GM18907 (cell line): ENCODE measurements at regions not wholly inside any gene's neighbourhood (a gene's known extent, or its start where the extent isn't known, plus 50 kb on each side); places are given as distances from the start of the nearest gene placed in this dataset.

Experiments used
- ATAC-seq: cut with Tn5 transposase; IDR thresholded peaks from one replicate; pipeline ENCODE4 v1.9.1; 2021; ENCODE audit warnings: mild to moderate bottlenecking, moderate library complexity; ENCODE audit not compliant: unreplicated experiment

- no peak for ATAC-seq
Observed at GRCh38 chr7:25358926-25359325, 130.6 kb upstream of the NPVF start.

GRCh38 chr7:25359471-25360059 is 131.3 kb upstream of the NPVF start:
- no peak for ATAC-seq

GRCh38 chr7:25360451-25360850 is 132.2 kb upstream of the NPVF start:
- no peak for ATAC-seq

GRCh38 chr7:25361387-25361786 is 133.1 kb upstream of the NPVF start:
- no peak for ATAC-seq

GRCh38 chr7:25361863-25362262 is 133.6 kb upstream of the NPVF start:
- ATAC-seq = no peak

- ATAC-seq = no peak
Observed at GRCh38 chr7:25368599-25369201, 140.4 kb upstream of the NPVF start.

GRCh38 chr7:25369786-25370185 is 141.5 kb upstream of the NPVF start:
- ATAC-seq = no peak

GRCh38 chr7:25371972-25372371 is 143.7 kb upstream of the NPVF start:
- ATAC-seq = no peak

GRCh38 chr7:25375805-25376600 is 147.7 kb upstream of the NPVF start:
- no peak for ATAC-seq

- ATAC-seq = no peak
Observed at GRCh38 chr7:25379351-25380300, 151.3 kb upstream of the NPVF start.

GRCh38 chr7:25381818-25382589 is 153.7 kb upstream of the NPVF start:
- ATAC-seq = no peak

- ATAC-seq = no peak
Observed at GRCh38 chr7:25382869-25383268, 154.6 kb upstream of the NPVF start.

- no peak for ATAC-seq
Observed at GRCh38 chr7:25383402-25383801, 155.1 kb upstream of the NPVF start.

- ATAC-seq = no peak
Observed at GRCh38 chr7:25384788-25385505, 156.7 kb upstream of the NPVF start.

- ATAC-seq = no peak
Observed at GRCh38 chr7:25385506-25386136, 157.3 kb upstream of the NPVF start.

- no peak for ATAC-seq
Observed at GRCh38 chr7:25386311-25386744, 158.0 kb upstream of the NPVF start.

- ATAC-seq = no peak
Observed at GRCh38 chr7:25388681-25389080, 160.4 kb upstream of the NPVF start.

GRCh38 chr7:25389489-25390106 is 161.3 kb upstream of the NPVF start:
- ATAC-seq = no peak
